Keratinocyte (primary cell): ENCODE measurements at regions not wholly inside any gene's neighbourhood (a gene's known extent, or its start where the extent isn't known, plus 50 kb on each side); places are given as distances from the start of the nearest gene placed in this dataset.

Experiments used
- DNase-seq: peaks from one replicate; pipeline ENCODE4 v3.0.0-alpha.2; 2011; ENCODE audit warnings: low read depth, missing footprints, low spot score
- FAIRE-seq: peaks from 2 replicates; lab custom pipeline; 2011; peaks lifted over from hg19 to GRCh38; lab: Jason Lieb, UNC
- H2AFZ ChIP-seq: 2 replicates; pipeline ENCODE4 v1.6.0; 2012; ENCODE audit warnings: low read length, control low read depth, inconsistent platforms; ENCODE audit not compliant: control insufficient read depth
- H3K27ac ChIP-seq: 2 replicates; pipeline ENCODE4 v1.5.1; 2011; ENCODE audit warnings: low read length; ENCODE audit not compliant: control insufficient read depth, insufficient read depth
- H3K27me3 ChIP-seq: 3 replicates; pipeline ENCODE4 v1.6.0; 2011; ENCODE audit warnings: low read length; ENCODE audit not compliant: control insufficient read depth, insufficient read depth; ENCODE audit errors: extremely low read depth
- H3K36me3 ChIP-seq, 2 experiments: 2 replicates in 1 of 2; 3 replicates in 1 of 2; pipeline ENCODE4 v1.5.1; 2011; ENCODE audit warnings: low read length in 2 of 2, mild to moderate bottlenecking in 1 of 2; ENCODE audit not compliant: control insufficient read depth in 2 of 2, insufficient read depth in 2 of 2; ENCODE audit errors: extremely low read depth in 1 of 2
- H3K4me1 ChIP-seq: 3 replicates; pipeline ENCODE4 v1.5.1; 2011; ENCODE audit warnings: low read length; ENCODE audit not compliant: control insufficient read depth, insufficient read depth; ENCODE audit errors: extremely low read depth
- H3K4me2 ChIP-seq: 3 replicates; pipeline ENCODE4 v1.6.0; 2011; ENCODE audit warnings: low read depth, low read length; ENCODE audit not compliant: control insufficient read depth, insufficient read depth; ENCODE audit errors: extremely low read depth
- H3K4me3 ChIP-seq, 3 experiments: fragments of 200-600 bp in 1 of 3; sonication (generic) in 1 of 3; 2 replicates in 2 of 3; 3 replicates in 1 of 3; pipeline ENCODE4 v1.5.1; 2011 to 2016; ENCODE audit warnings: low read length in 3 of 3, mild to moderate bottlenecking in 3 of 3, control low read depth in 2 of 3, inconsistent platforms in 1 of 3, low read depth in 1 of 3, mixed read lengths in 1 of 3, mixed run types in 1 of 3, moderate library complexity in 1 of 3; ENCODE audit not compliant: control insufficient read depth in 2 of 3, insufficient read depth in 2 of 3; ENCODE audit errors: extremely low read depth in 1 of 3
- H3K79me2 ChIP-seq: 2 replicates; pipeline ENCODE4 v1.6.0; 2012; ENCODE audit warnings: low read length; ENCODE audit not compliant: control insufficient read depth, insufficient read depth
- H3K9ac ChIP-seq: 3 replicates; pipeline ENCODE4 v1.6.0; 2011; ENCODE audit warnings: low read length; ENCODE audit not compliant: control insufficient read depth, insufficient read depth; ENCODE audit errors: extremely low read depth
- H3K9me1 ChIP-seq: 3 replicates; pipeline ENCODE4 v1.6.0; 2011; ENCODE audit warnings: low read length; ENCODE audit not compliant: control insufficient read depth, insufficient read depth; ENCODE audit errors: extremely low read depth
- H3K9me3 ChIP-seq: 2 replicates; pipeline ENCODE4 v1.5.1; 2012; ENCODE audit warnings: low read depth, low read length; ENCODE audit not compliant: control insufficient read depth
- H4K20me1 ChIP-seq: 3 replicates; pipeline ENCODE4 v1.6.0; 2011; ENCODE audit warnings: low read length; ENCODE audit not compliant: control insufficient read depth, insufficient read depth; ENCODE audit errors: extremely low read depth
- CTCF ChIP-seq, 3 experiments: IDR thresholded peaks in 1 of 3; conservative IDR thresholded peaks in 1 of 3; optimal IDR thresholded peaks in 1 of 3; 2 replicates in 2 of 3; 3 replicates in 1 of 3; pipeline versions ENCODE3 to v1.5.1; 2011; ENCODE audit warnings: low read length in 3 of 3, mild to moderate bottlenecking in 3 of 3, moderate library complexity in 2 of 3, control low read depth in 1 of 3, inconsistent platforms in 1 of 3; ENCODE audit not compliant: insufficient read depth in 2 of 3; ENCODE audit errors: extremely low read depth in 1 of 3
- EZH2 ChIP-seq: IDR thresholded peaks from one replicate; pipeline ENCODE4 v1.6.1; 2012; ENCODE audit warnings: inconsistent platforms, mild to moderate bottlenecking, low read length, moderate library complexity
- dilution Hi-C: fragments of 300-500 bp; cut with MboI; formaldehyde crosslinking; loops from one replicate; pipeline ENCODE4 v1.7.0; 2020; ENCODE audit warnings: low sequenced_read_pairs; ENCODE audit not compliant: extremely low pct_ligation_motif_present

- FAIRE-seq (no peak), DNase-seq (no peak)
- H3K27me3 ChIP-seq, result no peaks in the 10 kb centered on the region
- no peak overlapping the region for H3K4me3 ChIP-seq
- no peaks in the 10 kb centered on the region for H4K20me1 ChIP-seq
- dilution Hi-C loops, result no loop called here
- no peak for TF ChIP-seq EZH2
- no peak for TF ChIP-seq CTCF (optimal IDR thresholded peaks at IDR 0.05 in 1 of 3, IDR thresholded peaks at IDR 0.05 in 1 of 3, conservative IDR thresholded peaks at IDR 0.05 in 1 of 3; ENCODE audit: extremely low read depth in 1 of 3, insufficient read depth in 2 of 3, low read length in 3 of 3)
- H3K27ac ChIP-seq, result no peak overlapping the region
- H3K9me1 ChIP-seq, result no peaks in the 10 kb centered on the region
- H2AFZ ChIP-seq, result no peak overlapping the region
- no peak overlapping the region for H3K4me2 ChIP-seq
- no peak overlapping the region for H3K9ac ChIP-seq
- H3K9me3 ChIP-seq, result peaks cover 7% of the 10 kb centered on the region
- no peaks in the 10 kb centered on the region for H3K4me1 ChIP-seq
- H3K79me2 ChIP-seq, result no peaks in the 10 kb centered on the region
- H3K36me3 ChIP-seq, result no peaks in the 10 kb centered on the region
These were observed 173.6 kb downstream of the TENT4A start for GRCh38 chr5:6886866-6887265.

- H3K4me1 ChIP-seq, result no peaks in the 10 kb centered on the region
These were observed 175.8 kb downstream of the TENT4A start for GRCh38 chr5:6889030-6889429.

More at GRCh38 chr5:6889030-6889429, 175.8 kb downstream of the TENT4A start:
- Histone ChIP-seq H4K20me1 (no peaks in the 10 kb centered on the region), H3K27me3 (no peaks in the 10 kb centered on the region), H3K36me3 (no peaks in the 10 kb centered on the region), H3K9me3 (peaks cover 7% of the 10 kb centered on the region), H3K9me1 (no peaks in the 10 kb centered on the region), H2AFZ (no peak overlapping the region), H3K27ac (no peak overlapping the region), H3K9ac (no peak overlapping the region), H3K4me3 (no peak overlapping the region), H3K4me2 (no peak overlapping the region), H3K79me2 (no peaks in the 10 kb centered on the region)
- TF ChIP-seq EZH2 (no peak), CTCF (optimal IDR thresholded peaks at IDR 0.05 in 1 of 3, IDR thresholded peaks at IDR 0.05 in 1 of 3, conservative IDR thresholded peaks at IDR 0.05 in 1 of 3; ENCODE audit: extremely low read depth in 1 of 3, insufficient read depth in 2 of 3, low read length in 3 of 3) (no peak)
- DNase-seq (no peak), FAIRE-seq (no peak)
- dilution Hi-C loops, result no loop called here
